A204.1 (cell line): ENCODE measurements at regions not wholly inside any gene's neighbourhood (a gene's known extent, or its start where the extent isn't known, plus 50 kb on each side); places are given as distances from the start of the nearest gene placed in this dataset.
"Not testable (repeated sequence)": the region's sequence is repeated elsewhere in the genome, so short reads cannot be mapped to it uniquely, and the experiment has no call there.

Experiments used
- FAIRE-seq: peaks from 2 replicates; lab custom pipeline; 2012; peaks lifted over from hg19 to GRCh38; lab: Jason Lieb, UNC

DNA sequence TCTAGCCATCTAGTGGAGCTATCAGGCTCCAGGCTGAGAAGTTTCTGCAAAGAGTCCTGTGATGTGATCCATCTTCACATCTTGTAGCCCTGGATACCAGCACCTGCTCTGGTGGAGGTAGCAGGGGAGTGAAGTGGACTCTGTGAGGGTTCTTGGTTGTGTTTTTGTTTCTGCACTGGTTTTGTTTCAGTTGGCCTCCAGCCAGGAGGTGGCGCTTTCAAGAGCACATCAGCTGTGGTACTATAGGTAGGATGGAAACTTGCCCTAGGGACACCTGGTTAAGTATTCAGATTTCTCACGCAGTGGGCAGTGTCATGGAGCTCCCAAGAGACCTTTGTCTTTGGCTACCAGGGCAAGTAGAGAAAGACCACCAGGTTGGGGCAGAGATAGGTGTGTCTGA, 257.5 kb upstream of the SLC7A11 start:
- FAIRE-seq, result no peak

DNA sequence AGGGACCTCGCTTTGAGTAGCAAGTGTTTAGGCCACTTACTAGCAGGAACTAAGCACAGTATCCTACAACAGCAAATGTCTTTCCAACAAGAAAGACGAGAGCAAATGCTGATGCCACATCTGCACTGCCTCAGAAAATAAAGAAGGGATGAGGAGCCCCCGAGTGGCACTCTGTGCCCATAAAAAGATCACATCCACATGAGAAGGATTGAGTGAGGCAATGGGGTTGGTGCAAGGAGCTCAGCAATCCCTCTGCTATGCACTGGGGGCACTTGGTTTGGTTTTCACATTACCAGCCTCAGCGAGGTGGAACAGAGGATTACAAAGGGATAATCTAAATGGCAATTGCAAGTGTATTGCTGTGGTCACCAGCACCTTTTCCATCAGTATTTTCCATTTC, 252.8 kb upstream of the SLC7A11 start:
- no peak for FAIRE-seq

DNA sequence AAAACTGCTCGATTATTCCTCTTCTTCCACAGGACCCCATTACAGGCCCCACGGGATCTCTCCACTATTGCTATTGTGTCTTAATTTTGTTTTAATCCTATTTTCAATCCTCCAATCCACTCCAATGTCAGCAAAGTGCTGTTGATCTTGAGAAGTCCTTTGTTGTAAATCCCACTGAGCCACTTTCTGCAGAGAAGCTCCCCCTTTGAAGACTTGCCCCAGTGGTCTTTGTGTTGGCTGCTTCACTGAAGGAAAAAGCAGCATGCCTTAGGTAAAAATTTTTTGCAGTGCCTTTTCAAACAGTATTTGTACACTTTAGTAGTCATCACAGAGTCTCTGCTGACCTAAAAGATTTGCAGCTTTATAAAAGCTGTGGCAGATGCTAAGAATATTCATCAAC, 252.0 kb upstream of the SLC7A11 start:
- no peak for FAIRE-seq

- FAIRE-seq, result no peak
Observed at GRCh38 chr4:138492176-138492575, 250.0 kb upstream of the SLC7A11 start.

DNA sequence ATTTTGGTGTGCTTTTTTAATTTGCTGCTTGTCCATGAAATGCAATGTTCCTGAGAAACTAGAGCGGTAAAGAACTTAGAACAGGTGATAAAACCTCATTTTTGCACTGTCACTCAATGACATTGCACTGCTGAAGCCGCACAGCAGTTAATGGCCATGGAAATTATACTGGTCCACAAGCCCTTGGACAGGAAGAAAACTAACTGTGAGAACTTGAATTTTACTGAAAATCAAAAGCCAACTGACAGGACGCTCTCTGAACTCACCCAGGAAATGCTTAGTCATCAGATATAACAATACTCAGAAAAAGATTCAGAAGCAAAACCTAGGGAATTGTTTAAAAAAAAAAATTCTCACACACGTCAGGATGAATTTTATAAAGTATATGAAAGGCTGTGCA, 246.4 kb upstream of the SLC7A11 start:
- no peak for FAIRE-seq

DNA sequence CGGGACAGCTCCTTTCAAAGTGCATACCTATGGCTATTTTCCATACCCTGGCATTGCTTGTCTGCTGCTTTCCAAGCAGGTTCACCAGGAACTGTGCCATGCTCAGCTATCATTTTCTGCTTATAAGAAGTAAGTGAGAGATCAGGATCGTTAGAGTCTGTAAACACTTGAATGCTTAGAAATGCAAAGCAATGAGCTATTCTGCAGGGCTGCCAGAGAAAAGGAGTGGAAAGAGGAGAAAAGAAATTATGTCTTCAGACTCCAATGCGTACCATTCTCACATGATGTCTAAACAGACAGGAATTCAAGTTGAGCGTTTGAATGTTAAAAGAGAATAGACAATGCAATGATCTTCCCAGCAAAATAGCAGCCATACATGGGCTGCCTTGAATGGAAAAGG, 245.5 kb upstream of the SLC7A11 start:
- FAIRE-seq, result no peak

DNA sequence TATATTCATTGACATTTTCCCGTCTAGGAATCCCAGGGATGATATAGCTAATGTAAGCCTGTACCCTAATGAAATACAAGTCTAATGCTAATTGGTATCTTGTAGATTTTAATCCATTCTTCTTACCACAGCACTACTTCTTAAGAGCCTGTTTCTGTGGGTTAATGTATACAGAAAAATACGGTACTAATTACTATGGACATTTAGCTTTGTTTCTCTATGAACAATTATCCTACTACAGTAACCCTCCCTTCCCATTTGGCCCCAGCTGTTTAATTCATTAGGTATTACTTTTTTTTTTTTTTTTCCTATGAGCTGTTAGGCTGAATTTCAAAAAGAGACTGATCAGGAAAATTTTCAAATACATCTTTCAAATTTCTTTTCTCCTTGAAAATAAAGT, 245.1 kb upstream of the SLC7A11 start:
- FAIRE-seq, result no peak

GRCh38 chr4:138485498-138485897, 243.3 kb upstream of the SLC7A11 start:
- FAIRE-seq, result no peak

- no peak for FAIRE-seq
Observed at GRCh38 chr4:138475116-138475515, 233.0 kb upstream of the SLC7A11 start.

DNA sequence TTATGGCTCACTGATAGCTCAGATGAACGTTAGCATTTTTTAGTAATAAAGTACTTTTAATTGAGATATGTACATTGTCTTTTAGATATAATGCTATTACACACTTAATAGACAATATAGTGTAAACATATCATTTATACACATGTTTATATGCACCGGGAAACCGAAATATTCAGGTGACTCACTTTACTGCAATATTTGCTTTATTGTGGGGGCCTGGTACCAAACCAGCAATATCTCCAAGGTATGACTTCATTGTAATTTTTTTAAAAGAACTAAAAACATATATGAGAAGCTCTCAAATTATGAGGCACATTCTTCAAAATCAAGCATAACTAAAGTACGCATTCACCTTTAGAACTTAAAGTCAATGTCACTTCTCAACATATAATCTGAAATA, 231.2 kb upstream of the SLC7A11 start:
- FAIRE-seq, result no peak

GRCh38 chr4:138460477-138461414, 218.6 kb upstream of the SLC7A11 start:
- FAIRE-seq, result no peak

DNA sequence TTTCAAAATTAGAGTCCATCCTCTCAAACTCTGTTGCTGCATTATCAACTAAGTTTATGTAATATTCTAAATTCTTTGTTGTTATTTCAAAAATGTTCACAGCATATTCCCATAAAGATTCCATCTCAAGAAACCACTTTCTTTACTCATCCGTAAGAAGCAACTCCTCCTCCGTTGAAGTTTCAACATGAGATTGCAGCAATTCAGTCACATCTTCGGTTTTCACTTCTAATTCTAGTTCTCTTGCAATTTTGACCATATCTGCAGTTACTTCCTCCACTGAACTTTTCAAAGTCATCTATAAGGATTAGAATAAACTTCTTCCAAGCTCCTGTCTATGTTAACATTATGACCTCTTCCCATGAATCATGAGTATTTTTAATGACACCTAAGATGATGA, 216.6 kb upstream of the SLC7A11 start:
- no peak for FAIRE-seq

GRCh38 chr4:138456349-138456748, 214.2 kb upstream of the SLC7A11 start:
- FAIRE-seq, result not testable (repeated sequence)

- FAIRE-seq, result no peak
Observed at GRCh38 chr4:138455097-138455496, 212.9 kb upstream of the SLC7A11 start.

DNA sequence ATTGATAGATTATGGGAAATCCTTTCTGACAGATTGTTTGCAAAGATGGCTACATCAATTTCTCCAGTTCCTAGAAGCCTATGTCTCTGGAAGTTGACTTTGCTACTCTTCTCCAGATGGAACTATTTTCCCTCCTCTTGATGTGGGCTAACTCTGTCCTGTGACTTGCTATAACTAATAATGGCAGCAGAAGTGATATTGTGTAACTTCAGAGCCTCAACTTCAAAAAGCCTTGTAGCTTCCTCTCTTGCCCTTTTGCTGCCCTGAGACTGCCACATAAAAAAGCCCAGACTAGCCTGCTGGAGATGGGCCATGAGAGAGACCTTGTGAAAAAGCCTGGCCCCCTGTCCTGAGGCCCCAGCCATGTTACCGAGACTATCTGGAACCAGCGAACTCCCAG, 210.7 kb upstream of the SLC7A11 start:
- no peak for FAIRE-seq

DNA sequence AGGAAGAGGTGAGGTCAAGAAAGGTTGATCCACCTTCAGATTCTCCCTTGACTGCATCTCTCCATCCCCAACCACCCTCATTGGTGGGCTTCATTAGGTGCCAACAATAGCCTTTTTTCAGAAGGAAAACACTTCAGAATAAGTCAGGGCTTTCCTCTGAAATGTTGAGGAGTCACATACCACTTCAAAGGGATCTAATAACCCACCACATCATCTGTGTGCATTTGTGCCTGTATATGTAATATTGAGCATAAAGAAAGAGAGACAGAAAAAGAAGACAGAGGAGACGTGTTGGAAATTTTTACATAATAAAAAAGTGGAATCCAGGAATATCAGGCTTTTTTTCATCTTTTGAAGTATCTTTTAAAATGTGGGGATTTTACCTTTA, 209.1 kb upstream of the SLC7A11 start:
- no peak for FAIRE-seq

DNA sequence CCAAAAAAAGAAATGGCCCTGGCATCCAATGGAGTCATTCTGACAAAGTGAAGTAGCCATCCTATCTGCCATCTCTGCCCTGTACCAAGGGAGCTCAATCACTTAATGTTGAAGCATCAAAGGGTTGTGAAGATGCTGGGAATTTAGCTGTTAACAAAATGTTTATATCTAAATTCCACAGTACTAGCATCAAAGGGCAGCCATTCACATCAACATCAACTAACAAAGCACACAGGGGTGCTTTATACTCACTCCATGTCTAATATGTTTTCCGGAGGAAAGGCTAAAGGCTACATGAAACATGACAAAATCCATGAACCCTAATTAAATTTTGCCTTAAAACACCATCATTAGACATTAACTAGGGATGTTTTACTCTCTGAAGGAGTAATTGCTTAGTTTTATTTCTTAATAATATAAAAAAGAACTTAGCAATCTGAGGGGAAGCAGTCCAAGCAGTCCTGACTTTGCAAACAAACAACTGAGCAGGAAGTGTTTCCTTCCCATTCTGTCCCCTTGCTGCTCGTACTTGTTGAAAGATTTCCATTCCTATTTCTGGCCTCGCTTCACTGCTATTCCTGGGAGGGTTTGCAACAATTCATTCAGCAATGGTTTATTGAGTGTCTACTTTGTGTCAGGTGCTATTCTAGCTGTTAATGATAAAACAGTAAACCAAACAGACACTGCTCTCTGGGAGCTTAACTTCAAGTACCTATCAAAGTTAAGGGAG, 208.6 kb upstream of the SLC7A11 start:
- FAIRE-seq, result no peak

DNA sequence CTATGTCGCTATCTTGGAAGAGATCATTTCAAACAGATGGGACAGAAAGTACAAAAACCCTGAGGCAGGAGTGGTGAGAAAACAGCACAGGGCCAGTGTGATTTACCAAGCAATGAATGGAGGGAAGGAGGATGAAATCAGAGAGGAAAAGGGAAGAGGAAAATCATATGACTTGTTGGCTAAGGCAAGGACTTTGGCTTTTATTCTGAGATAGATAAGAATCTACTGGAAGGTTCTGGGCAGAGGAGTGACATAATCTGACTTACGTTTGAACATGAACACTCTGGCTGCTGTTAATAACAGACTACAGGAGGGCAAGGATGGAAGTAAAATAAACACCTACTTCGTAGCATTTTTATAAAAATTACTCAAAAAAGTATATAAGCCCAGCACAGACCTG, 207.8 kb upstream of the SLC7A11 start:
- no peak for FAIRE-seq

- no peak for FAIRE-seq
Observed at GRCh38 chr4:138448169-138448568, 206.0 kb upstream of the SLC7A11 start.

DNA sequence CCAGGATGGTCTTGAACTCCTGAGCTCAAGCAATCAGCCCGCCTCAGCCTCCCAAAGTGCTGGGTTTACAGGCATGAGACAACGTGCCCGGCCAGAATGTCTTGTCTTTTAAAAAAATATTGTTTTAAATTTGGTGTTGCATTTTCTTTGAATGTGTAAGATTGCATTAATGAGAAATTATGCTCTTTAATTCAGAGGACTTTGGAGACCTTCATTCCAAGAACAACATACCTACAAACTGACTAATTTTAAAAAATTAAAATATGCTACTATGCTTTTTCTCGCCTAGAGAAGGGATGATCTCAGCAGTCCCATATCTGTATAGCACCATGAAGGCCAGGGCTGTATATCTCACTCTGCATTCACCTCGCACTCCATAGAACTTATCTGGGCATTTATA, 204.3 kb upstream of the SLC7A11 start:
- FAIRE-seq, result no peak

DNA sequence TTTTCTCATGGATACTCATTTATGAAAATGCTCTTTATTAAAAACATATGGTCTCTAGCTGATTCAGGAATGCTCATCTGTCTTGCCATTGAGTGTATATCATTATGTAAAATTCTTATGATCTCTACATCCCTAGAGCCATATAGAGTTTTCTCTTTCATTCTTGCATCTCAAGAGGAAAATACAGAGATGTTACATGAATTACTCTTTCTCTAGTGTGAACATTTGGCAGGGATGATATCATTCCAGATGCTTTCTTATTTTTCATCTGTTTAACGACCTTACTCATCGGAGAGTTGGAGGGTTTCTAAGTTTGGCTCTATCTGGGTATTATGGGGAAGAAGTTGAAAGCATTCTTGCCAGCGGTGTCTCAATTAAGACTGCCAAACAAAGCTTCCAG, 202.9 kb upstream of the SLC7A11 start:
- no peak for FAIRE-seq

DNA sequence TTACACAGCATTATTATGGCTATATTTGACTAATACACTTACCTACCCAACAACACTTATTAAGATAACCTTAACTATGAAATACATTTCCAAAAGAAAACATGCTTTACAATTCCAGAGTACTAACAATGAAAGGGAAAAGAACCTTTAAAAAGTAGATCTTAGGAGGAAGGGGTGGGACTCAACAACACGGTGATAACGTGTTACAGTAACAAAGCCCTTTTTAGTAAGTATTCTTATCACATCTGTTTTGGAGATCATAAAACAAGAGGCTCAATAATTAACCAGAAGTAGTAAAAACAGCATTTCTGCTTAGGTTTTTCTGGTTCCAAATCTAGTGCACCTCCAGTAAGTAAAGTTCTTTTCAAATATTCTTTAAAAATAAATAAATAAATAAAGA, 202.1 kb upstream of the SLC7A11 start:
- no peak for FAIRE-seq

DNA sequence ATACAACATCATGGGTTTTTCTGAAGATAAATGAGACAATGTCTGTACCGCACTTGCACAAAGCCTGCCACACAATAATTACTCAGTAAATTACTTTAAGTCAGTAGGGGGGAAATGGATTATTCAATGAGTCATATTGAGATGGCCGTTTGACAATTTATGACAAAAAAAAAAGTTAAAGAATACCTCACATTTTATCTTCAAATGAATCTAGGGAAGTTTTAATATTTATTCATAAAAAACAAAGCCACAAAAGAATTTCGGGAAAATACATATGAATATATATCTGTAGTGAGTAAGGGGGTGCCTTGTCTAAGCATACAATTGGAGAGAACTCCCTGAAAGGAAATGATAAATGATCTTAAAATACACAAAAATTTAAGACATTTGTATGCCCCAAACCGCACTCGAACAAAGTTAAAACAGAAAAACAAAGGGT, 197.0 kb upstream of the SLC7A11 start:
- FAIRE-seq, result no peak

DNA sequence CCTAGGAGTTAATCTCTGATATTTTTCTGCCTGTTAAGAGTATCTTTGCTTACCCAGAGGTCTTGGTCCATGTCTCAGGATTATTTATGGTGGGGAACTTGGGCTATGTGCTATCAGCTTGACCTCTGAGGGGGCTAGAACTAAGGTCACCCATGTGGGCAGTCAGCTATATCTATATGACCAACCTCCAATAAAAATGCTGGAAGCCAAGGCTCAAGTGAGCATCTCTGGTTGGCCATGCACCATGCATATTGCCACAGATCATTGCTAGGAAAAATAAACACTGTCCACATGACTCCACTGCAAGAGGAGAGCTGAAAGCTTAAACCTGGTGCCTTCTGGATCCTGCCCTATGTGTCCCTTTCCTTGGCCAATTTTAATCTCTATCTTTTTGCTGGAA, 196.5 kb upstream of the SLC7A11 start:
- no peak for FAIRE-seq
